ENCODE measurements at regions not wholly inside any gene's neighbourhood (a gene's known extent, or its start where the extent isn't known, plus 50 kb on each side); places are given as distances from the start of the nearest gene placed in this dataset.

- H3K27me3 ChIP-seq (replicated peaks; ENCODE audit: control insufficient read depth, insufficient read depth, low read length): no peaks in the 10 kb centered on the region
- H3K36me3 ChIP-seq (ENCODE audit: control insufficient read depth, insufficient read depth, low read length): no peaks in the 10 kb centered on the region
- no peak for DNase-seq (ENCODE audit: extremely low read depth, insufficient read length)
- H3K4me3 ChIP-seq (replicated peaks; ENCODE audit: low read depth, low read length): no peak overlapping the region
- TF ChIP-seq CTCF (IDR thresholded peaks at IDR 0.05; ENCODE audit: insufficient read depth, low read length, poor library complexity, severe bottlenecking): no peak
Measured at GRCh38 chr9:115653171-115653606, 500.4 kb upstream of the PAPPA start.

- H3K4me3 ChIP-seq (replicated peaks; ENCODE audit: low read depth, low read length): no peak overlapping the region
- no peaks in the 10 kb centered on the region for H3K36me3 ChIP-seq (ENCODE audit: control insufficient read depth, insufficient read depth, low read length)
- no peak for DNase-seq (ENCODE audit: extremely low read depth, insufficient read length)
- no peaks in the 10 kb centered on the region for H3K27me3 ChIP-seq (replicated peaks; ENCODE audit: control insufficient read depth, insufficient read depth, low read length)
- no peak for TF ChIP-seq CTCF (IDR thresholded peaks at IDR 0.05; ENCODE audit: insufficient read depth, low read length, poor library complexity, severe bottlenecking)
Measured at GRCh38 chr9:115657695-115658094, 495.9 kb upstream of the PAPPA start.

GRCh38 chr9:115665519-115665918, 488.1 kb upstream of the PAPPA start:
- no peaks in the 10 kb centered on the region for H3K27me3 ChIP-seq (replicated peaks; ENCODE audit: control insufficient read depth, insufficient read depth, low read length)
- H3K36me3 ChIP-seq (ENCODE audit: control insufficient read depth, insufficient read depth, low read length): no peaks in the 10 kb centered on the region
- TF ChIP-seq CTCF (IDR thresholded peaks at IDR 0.05; ENCODE audit: insufficient read depth, low read length, poor library complexity, severe bottlenecking): no peak
- H3K4me3 ChIP-seq (replicated peaks; ENCODE audit: low read depth, low read length): no peak overlapping the region
- DNase-seq (ENCODE audit: extremely low read depth, insufficient read length): no peak

- H3K36me3 ChIP-seq (ENCODE audit: control insufficient read depth, insufficient read depth, low read length): no peaks in the 10 kb centered on the region
- no peak for TF ChIP-seq CTCF (IDR thresholded peaks at IDR 0.05; ENCODE audit: insufficient read depth, low read length, poor library complexity, severe bottlenecking)
- H3K4me3 ChIP-seq (replicated peaks; ENCODE audit: low read depth, low read length): no peak overlapping the region
- no peak for DNase-seq (ENCODE audit: extremely low read depth, insufficient read length)
- H3K27me3 ChIP-seq (replicated peaks; ENCODE audit: control insufficient read depth, insufficient read depth, low read length): no peaks in the 10 kb centered on the region
Measured at GRCh38 chr9:115668521-115668920, 485.1 kb upstream of the PAPPA start.

GRCh38 chr9:115671236-115671962, 482.2 kb upstream of the PAPPA start:
- TF ChIP-seq CTCF (IDR thresholded peaks at IDR 0.05; ENCODE audit: insufficient read depth, low read length, poor library complexity, severe bottlenecking): no peak
- H3K36me3 ChIP-seq (ENCODE audit: control insufficient read depth, insufficient read depth, low read length): no peaks in the 10 kb centered on the region
- H3K4me3 ChIP-seq (replicated peaks; ENCODE audit: low read depth, low read length): no peak overlapping the region
- H3K27me3 ChIP-seq (replicated peaks; ENCODE audit: control insufficient read depth, insufficient read depth, low read length): no peaks in the 10 kb centered on the region
- no peak for DNase-seq (ENCODE audit: extremely low read depth, insufficient read length)

- Histone ChIP-seq H3K4me3 (replicated peaks; ENCODE audit: low read depth, low read length) (no peak overlapping the region), H3K27me3 (replicated peaks; ENCODE audit: control insufficient read depth, insufficient read depth, low read length) (no peaks in the 10 kb centered on the region), H3K36me3 (ENCODE audit: control insufficient read depth, insufficient read depth, low read length) (no peaks in the 10 kb centered on the region)
- DNase-seq (ENCODE audit: extremely low read depth, insufficient read length): no peak
- no peak for TF ChIP-seq CTCF (IDR thresholded peaks at IDR 0.05; ENCODE audit: insufficient read depth, low read length, poor library complexity, severe bottlenecking)
Measured at GRCh38 chr9:115671963-115672305, 481.7 kb upstream of the PAPPA start.

Data from GM06990 (cell line).